SK-N-SH (cell line): ENCODE measurements at regions not wholly inside any gene's neighbourhood (a gene's known extent, or its start where the extent isn't known, plus 50 kb on each side); places are given as distances from the start of the nearest gene placed in this dataset.

Source experiments
- EZH2phosphoT487 ChIP-seq: fragments of 200-600 bp; sonication (generic); IDR thresholded peaks from 2 replicates; pipeline ENCODE4 v1.6.1; 2017; ENCODE audit warnings: low read depth, mixed run types, mild to moderate bottlenecking, antibody characterized with exemption, moderate library complexity, borderline replicate concordance
- FOXM1 ChIP-seq: IDR thresholded peaks from 2 replicates; pipeline ENCODE4 v1.4.0; 2012; ENCODE audit warnings: low read depth, mild to moderate bottlenecking
- MXI1 ChIP-seq: IDR thresholded peaks from 2 replicates; pipeline ENCODE4 v1.6.1; 2012; ENCODE audit warnings: mild to moderate bottlenecking, low read depth, low read length, improper control_type of control experiment
- POLR2AphosphoS5 ChIP-seq: IDR thresholded peaks from 2 replicates; pipeline ENCODE4 v1.6.1; 2012; ENCODE audit warnings: low read depth, low read length
- RFX5 ChIP-seq: IDR thresholded peaks from 2 replicates; pipeline ENCODE4 v1.6.1; 2012; ENCODE audit warnings: mild to moderate bottlenecking, improper control_type of control experiment, low read length
- RXRA ChIP-seq: IDR thresholded peaks from 2 replicates; pipeline ENCODE4 v1.4.0; 2012; ENCODE audit warnings: low read depth, mild to moderate bottlenecking, borderline replicate concordance
- SIN3A ChIP-seq: IDR thresholded peaks from 2 replicates; pipeline ENCODE4 v1.6.1; 2012; ENCODE audit warnings: low read depth, mild to moderate bottlenecking, low read length, moderate library complexity, borderline replicate concordance
- SMC3 ChIP-seq: IDR thresholded peaks from 2 replicates; pipeline ENCODE4 v1.6.1; 2012; ENCODE audit warnings: low read depth, low read length, improper control_type of control experiment
- YY1 ChIP-seq: IDR thresholded peaks from 2 replicates; pipeline ENCODE4 v1.4.0; 2012; ENCODE audit warnings: low read depth, mild to moderate bottlenecking
- TF ChIP-seq, protein P1 (sequence below): fragments of 200-600 bp; sonication (generic); IDR thresholded peaks from 2 replicates; pipeline ENCODE4 v1.6.1; 2017; ENCODE audit warnings: antibody characterized with exemption, mild to moderate bottlenecking, moderate library complexity
- TF ChIP-seq, protein P2 (sequence below): IDR thresholded peaks from 2 replicates; pipeline ENCODE4 v1.4.0; 2012; ENCODE audit warnings: low read depth
- TF ChIP-seq, protein P3 (sequence below): IDR thresholded peaks from 2 replicates; pipeline ENCODE4 v1.4.0; 2012; ENCODE audit warnings: low read depth, borderline replicate concordance
- TF ChIP-seq, protein P4 (sequence below): IDR thresholded peaks from 2 replicates; pipeline ENCODE4 v1.6.1; 2012; ENCODE audit warnings: mild to moderate bottlenecking, low read depth, low read length, moderate library complexity

DNA sequence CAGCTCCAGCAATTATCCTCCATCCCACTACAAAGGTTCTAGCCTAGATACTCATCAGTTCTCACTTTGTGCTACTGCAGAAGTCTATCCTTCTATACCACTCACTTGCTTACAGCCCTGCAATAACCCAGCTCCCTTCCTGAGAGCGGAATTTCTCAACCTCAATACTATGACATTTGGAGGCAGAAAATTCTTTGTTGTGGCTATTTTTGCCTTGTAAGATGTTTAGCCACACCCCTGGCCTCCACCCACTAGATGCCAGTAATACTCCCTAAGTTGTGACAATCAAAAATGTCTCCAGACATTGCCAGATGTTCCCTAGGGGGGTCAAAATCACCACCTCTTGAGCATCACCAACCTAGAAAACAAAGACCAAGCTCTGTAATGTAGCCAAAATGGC lies 149.5 kb downstream of the QDPR start:
- TF ChIP-seq, protein P1, sequence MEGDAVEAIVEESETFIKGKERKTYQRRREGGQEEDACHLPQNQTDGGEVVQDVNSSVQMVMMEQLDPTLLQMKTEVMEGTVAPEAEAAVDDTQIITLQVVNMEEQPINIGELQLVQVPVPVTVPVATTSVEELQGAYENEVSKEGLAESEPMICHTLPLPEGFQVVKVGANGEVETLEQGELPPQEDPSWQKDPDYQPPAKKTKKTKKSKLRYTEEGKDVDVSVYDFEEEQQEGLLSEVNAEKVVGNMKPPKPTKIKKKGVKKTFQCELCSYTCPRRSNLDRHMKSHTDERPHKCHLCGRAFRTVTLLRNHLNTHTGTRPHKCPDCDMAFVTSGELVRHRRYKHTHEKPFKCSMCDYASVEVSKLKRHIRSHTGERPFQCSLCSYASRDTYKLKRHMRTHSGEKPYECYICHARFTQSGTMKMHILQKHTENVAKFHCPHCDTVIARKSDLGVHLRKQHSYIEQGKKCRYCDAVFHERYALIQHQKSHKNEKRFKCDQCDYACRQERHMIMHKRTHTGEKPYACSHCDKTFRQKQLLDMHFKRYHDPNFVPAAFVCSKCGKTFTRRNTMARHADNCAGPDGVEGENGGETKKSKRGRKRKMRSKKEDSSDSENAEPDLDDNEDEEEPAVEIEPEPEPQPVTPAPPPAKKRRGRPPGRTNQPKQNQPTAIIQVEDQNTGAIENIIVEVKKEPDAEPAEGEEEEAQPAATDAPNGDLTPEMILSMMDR, result no peak
- TF ChIP-seq POLR2AphosphoS5, result no peak
- no peak for TF ChIP-seq RXRA
- no peak for TF ChIP-seq RFX5
- TF ChIP-seq, protein P2, sequence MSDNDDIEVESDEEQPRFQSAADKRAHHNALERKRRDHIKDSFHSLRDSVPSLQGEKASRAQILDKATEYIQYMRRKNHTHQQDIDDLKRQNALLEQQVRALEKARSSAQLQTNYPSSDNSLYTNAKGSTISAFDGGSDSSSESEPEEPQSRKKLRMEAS, result no peak
- TF ChIP-seq MXI1, result no peak
- TF ChIP-seq, protein P3, sequence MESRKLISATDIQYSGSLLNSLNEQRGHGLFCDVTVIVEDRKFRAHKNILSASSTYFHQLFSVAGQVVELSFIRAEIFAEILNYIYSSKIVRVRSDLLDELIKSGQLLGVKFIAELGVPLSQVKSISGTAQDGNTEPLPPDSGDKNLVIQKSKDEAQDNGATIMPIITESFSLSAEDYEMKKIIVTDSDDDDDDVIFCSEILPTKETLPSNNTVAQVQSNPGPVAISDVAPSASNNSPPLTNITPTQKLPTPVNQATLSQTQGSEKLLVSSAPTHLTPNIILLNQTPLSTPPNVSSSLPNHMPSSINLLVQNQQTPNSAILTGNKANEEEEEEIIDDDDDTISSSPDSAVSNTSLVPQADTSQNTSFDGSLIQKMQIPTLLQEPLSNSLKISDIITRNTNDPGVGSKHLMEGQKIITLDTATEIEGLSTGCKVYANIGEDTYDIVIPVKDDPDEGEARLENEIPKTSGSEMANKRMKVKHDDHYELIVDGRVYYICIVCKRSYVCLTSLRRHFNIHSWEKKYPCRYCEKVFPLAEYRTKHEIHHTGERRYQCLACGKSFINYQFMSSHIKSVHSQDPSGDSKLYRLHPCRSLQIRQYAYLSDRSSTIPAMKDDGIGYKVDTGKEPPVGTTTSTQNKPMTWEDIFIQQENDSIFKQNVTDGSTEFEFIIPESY, result no peak
- no peak for TF ChIP-seq SMC3
- TF ChIP-seq, protein P4, sequence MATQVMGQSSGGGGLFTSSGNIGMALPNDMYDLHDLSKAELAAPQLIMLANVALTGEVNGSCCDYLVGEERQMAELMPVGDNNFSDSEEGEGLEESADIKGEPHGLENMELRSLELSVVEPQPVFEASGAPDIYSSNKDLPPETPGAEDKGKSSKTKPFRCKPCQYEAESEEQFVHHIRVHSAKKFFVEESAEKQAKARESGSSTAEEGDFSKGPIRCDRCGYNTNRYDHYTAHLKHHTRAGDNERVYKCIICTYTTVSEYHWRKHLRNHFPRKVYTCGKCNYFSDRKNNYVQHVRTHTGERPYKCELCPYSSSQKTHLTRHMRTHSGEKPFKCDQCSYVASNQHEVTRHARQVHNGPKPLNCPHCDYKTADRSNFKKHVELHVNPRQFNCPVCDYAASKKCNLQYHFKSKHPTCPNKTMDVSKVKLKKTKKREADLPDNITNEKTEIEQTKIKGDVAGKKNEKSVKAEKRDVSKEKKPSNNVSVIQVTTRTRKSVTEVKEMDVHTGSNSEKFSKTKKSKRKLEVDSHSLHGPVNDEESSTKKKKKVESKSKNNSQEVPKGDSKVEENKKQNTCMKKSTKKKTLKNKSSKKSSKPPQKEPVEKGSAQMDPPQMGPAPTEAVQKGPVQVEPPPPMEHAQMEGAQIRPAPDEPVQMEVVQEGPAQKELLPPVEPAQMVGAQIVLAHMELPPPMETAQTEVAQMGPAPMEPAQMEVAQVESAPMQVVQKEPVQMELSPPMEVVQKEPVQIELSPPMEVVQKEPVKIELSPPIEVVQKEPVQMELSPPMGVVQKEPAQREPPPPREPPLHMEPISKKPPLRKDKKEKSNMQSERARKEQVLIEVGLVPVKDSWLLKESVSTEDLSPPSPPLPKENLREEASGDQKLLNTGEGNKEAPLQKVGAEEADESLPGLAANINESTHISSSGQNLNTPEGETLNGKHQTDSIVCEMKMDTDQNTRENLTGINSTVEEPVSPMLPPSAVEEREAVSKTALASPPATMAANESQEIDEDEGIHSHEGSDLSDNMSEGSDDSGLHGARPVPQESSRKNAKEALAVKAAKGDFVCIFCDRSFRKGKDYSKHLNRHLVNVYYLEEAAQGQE, result no peak
- no peak for TF ChIP-seq SIN3A
- TF ChIP-seq FOXM1, result no peak
- TF ChIP-seq EZH2phosphoT487, result no peak
- TF ChIP-seq YY1, result no peak
